ENCODE measurements at regions not wholly inside any gene's neighbourhood (a gene's known extent, or its start where the extent isn't known, plus 50 kb on each side); places are given as distances from the start of the nearest gene placed in this dataset.

- H3K9me3 ChIP-seq (ENCODE audit: insufficient read depth, low read depth, low read length), result no peaks in the 10 kb centered on the region
- H3K4me3 ChIP-seq (ENCODE audit: low read length), result no peak overlapping the region
- no peaks in the 10 kb centered on the region for H3K36me3 ChIP-seq (ENCODE audit: insufficient read depth, low read depth, low read length)
- H3K27me3 ChIP-seq (ENCODE audit: insufficient read depth, low read length), result no peaks in the 10 kb centered on the region
- H3K27ac ChIP-seq (ENCODE audit: low read length), result no peak overlapping the region
- no peaks in the 10 kb centered on the region for H3K4me1 ChIP-seq (ENCODE audit: insufficient read depth, low read length)
- no peak overlapping the region for H3K9ac ChIP-seq (ENCODE audit: low read depth, low read length)
Observed at GRCh38 chr9:99752417-99753109, 69.1 kb upstream of the NR4A3 start.

- Histone ChIP-seq H3K4me3 (ENCODE audit: low read length) (no peak overlapping the region), H3K9me3 (ENCODE audit: insufficient read depth, low read depth, low read length) (no peaks in the 10 kb centered on the region), H3K27ac (ENCODE audit: low read length) (no peak overlapping the region), H3K27me3 (ENCODE audit: insufficient read depth, low read length) (no peaks in the 10 kb centered on the region), H3K4me1 (ENCODE audit: insufficient read depth, low read length) (no peaks in the 10 kb centered on the region), H3K36me3 (ENCODE audit: insufficient read depth, low read depth, low read length) (no peaks in the 10 kb centered on the region), H3K9ac (ENCODE audit: low read depth, low read length) (no peak overlapping the region)
Observed at GRCh38 chr9:99753436-99753835, 68.2 kb upstream of the NR4A3 start.

DNA sequence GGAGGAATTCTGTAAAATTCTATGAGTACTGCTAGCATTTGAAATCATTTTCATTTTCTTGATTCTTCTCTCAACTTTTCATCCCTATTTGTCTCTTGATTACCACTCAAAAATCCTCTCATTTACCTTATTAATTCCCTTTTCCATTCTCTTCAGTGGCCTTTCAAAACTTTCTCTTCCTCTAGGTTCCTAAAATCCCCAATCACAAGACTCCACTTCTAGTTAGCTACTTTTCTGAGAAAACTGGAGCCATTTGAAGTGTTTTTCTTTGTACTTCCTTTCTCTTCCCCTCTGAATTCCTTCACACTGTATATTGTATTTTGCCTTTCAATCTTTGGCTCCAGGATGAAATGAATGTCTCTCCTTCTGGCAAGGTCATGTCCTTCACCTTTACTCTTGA lies 61.3 kb upstream of the NR4A3 start:
- Histone ChIP-seq H3K36me3 (ENCODE audit: insufficient read depth, low read depth, low read length) (no peaks in the 10 kb centered on the region), H3K9me3 (ENCODE audit: insufficient read depth, low read depth, low read length) (no peaks in the 10 kb centered on the region), H3K4me3 (ENCODE audit: low read length) (no peak overlapping the region)

GRCh38 chr9:99762470-99762869 lies 59.2 kb upstream of the NR4A3 start:
- Histone ChIP-seq H3K4me3 (ENCODE audit: low read length) (no peak overlapping the region), H3K27ac (ENCODE audit: low read length) (no peak overlapping the region), H3K4me1 (ENCODE audit: insufficient read depth, low read length) (no peaks in the 10 kb centered on the region)

More for the DNA sequence above, 61.3 kb upstream of the NR4A3 start:
- H3K4me1 ChIP-seq (ENCODE audit: insufficient read depth, low read length), result no peaks in the 10 kb centered on the region
- no peak overlapping the region for H3K27ac ChIP-seq (ENCODE audit: low read length)
- H3K27me3 ChIP-seq (ENCODE audit: insufficient read depth, low read length), result no peaks in the 10 kb centered on the region
- no peak overlapping the region for H3K9ac ChIP-seq (ENCODE audit: low read depth, low read length)

More at GRCh38 chr9:99762470-99762869, 59.2 kb upstream of the NR4A3 start:
- no peaks in the 10 kb centered on the region for H3K9me3 ChIP-seq (ENCODE audit: insufficient read depth, low read depth, low read length)
- no peaks in the 10 kb centered on the region for H3K36me3 ChIP-seq (ENCODE audit: insufficient read depth, low read depth, low read length)
- H3K9ac ChIP-seq (ENCODE audit: low read depth, low read length), result no peak overlapping the region
- no peaks in the 10 kb centered on the region for H3K27me3 ChIP-seq (ENCODE audit: insufficient read depth, low read length)

Data from iPS-20b (cell line).